HepG2 (cell line): ENCODE measurements at regions not wholly inside any gene's neighbourhood (a gene's known extent, or its start where the extent isn't known, plus 50 kb on each side); places are given as distances from the start of the nearest gene placed in this dataset.

ENCODE experiments used
- ATAC-seq: fragments of 200-7000 bp; cut with Tn5 transposase; 3 replicates; pipeline ENCODE4 v1.9.1; 2020; ENCODE audit warnings: mild to moderate bottlenecking, moderate library complexity
- BruUV-seq: library from RNA; stranded (reverse); fragments of 400-500 nt; replicated peaks from 2 replicates; lab custom pipeline; 2021; lab: Mats Ljungman, UMichigan
- CTCF ChIA-PET: fragments of 300-600 bp; formaldehyde crosslinking; extraction: SDS; loops from one replicate; lab custom pipeline; 2021; ENCODE audit warnings: low total read pairs, inconsistent platforms, low intra/inter-chr PET ratio; lab: Yijun Ruan, JAX
- POLR2A ChIA-PET: fragments of 350-600 bp; sonication (Branson Sonifier 250); formaldehyde crosslinking; loops from one replicate; lab custom pipeline; 2020; ENCODE audit warnings: antibody characterized with exemption, inconsistent platforms; lab: Yijun Ruan, JAX
- DNase-seq: peaks from one replicate; pipeline ENCODE4 v3.0.0-alpha.2; 2015; ENCODE audit warnings: low spot score
- FAIRE-seq: peaks from 3 replicates; lab custom pipeline; 2011; peaks lifted over from hg19 to GRCh38; lab: Jason Lieb, UNC
- H2AFZ ChIP-seq: one replicate; pipeline ENCODE4 v1.6.1; 2011; ENCODE audit warnings: low read length, inconsistent platforms
- H3K27ac ChIP-seq: fragments of 300-600 bp; 3 replicates; pipeline ENCODE4 v1.8.0; 2011; ENCODE audit warnings: mixed run types, mild to moderate bottlenecking, mixed read lengths, low read length, inconsistent platforms; ENCODE audit not compliant: insufficient read depth; ENCODE audit errors: extremely low read length
- H3K27me3 ChIP-seq, 2 experiments: fragments of 200-600 bp in 1 of 2; 2 replicates in 1 of 2; 3 replicates in 1 of 2; pipeline versions ENCODE4 v1.6.0 to v1.8.0; 2011; ENCODE audit warnings: low read length in 2 of 2, mild to moderate bottlenecking in 2 of 2, moderate library complexity in 2 of 2, inconsistent platforms in 1 of 2; ENCODE audit not compliant: insufficient read depth in 2 of 2, control insufficient read depth in 1 of 2
- H3K36me3 ChIP-seq, 2 experiments: fragments of 200-600 bp in 1 of 2; replicated peaks in 1 of 2; 2 replicates in 1 of 2; 3 replicates in 1 of 2; pipeline versions ENCODE4 v1.5.1 to v1.8.0; 2011; ENCODE audit warnings: low read length in 2 of 2, inconsistent platforms in 1 of 2; ENCODE audit not compliant: insufficient read depth in 2 of 2, control insufficient read depth in 1 of 2
- H3K4me1 ChIP-seq: 2 replicates; pipeline ENCODE4 v1.5.1; 2012; ENCODE audit warnings: low read length, inconsistent platforms; ENCODE audit not compliant: insufficient read depth
- H3K4me2 ChIP-seq: 2 replicates; pipeline ENCODE4 v1.6.0; 2011; ENCODE audit warnings: low read depth, low read length, inconsistent platforms
- H3K4me3 ChIP-seq, 3 experiments: fragments of 200-600 bp in 1 of 3; sonication (generic), shearing (Covaris generic) in 1 of 3; replicated peaks in 1 of 3; 2 replicates each; pipeline ENCODE4 v1.5.1; 2011 to 2016; ENCODE audit warnings: low read length in 3 of 3, inconsistent platforms in 2 of 3, low read depth in 2 of 3, mild to moderate bottlenecking in 2 of 3, control low read depth in 1 of 3, mixed read lengths in 1 of 3; ENCODE audit not compliant: insufficient read depth in 1 of 3
- H3K79me2 ChIP-seq: one replicate; pipeline ENCODE4 v1.6.1; 2011; ENCODE audit warnings: low read length, inconsistent platforms; ENCODE audit not compliant: insufficient read depth
- H3K9ac ChIP-seq: 2 replicates; pipeline ENCODE4 v1.6.0; 2011; ENCODE audit warnings: mild to moderate bottlenecking, low read depth, low read length, inconsistent platforms; ENCODE audit not compliant: insufficient read depth
- H3K9me3 ChIP-seq: 2 replicates; pipeline ENCODE4 v1.5.1; 2012; ENCODE audit warnings: mild to moderate bottlenecking, low read length
- H4K20me1 ChIP-seq: 2 replicates; pipeline ENCODE4 v1.6.0; 2011; ENCODE audit warnings: inconsistent platforms, mild to moderate bottlenecking, low read length, moderate library complexity; ENCODE audit not compliant: insufficient read depth
- CC2D1A ChIP-seq: sonication (generic); formaldehyde crosslinking; IDR thresholded peaks from 2 replicates; pipeline ENCODE4 v1.8.1; 2023; ENCODE audit warnings: mild to moderate bottlenecking, missing genetic modification reagents
- HCFC1 ChIP-seq: fragments of 150-350 bp; IDR thresholded peaks from 2 replicates; pipeline ENCODE4 v1.6.1; 2014; ENCODE audit warnings: low read depth, low read length
- MAF1 ChIP-seq: sonication (generic); formaldehyde crosslinking; IDR thresholded peaks from 2 replicates; pipeline ENCODE4 v1.5.0; 2020; ENCODE audit warnings: missing genetic modification reagents, borderline replicate concordance
- NKX3-1 ChIP-seq: sonication (generic); formaldehyde crosslinking; IDR thresholded peaks from 2 replicates; pipeline ENCODE4 v1.5.0; 2020; ENCODE audit warnings: missing genetic modification reagents
- PAF1 ChIP-seq: IDR thresholded peaks from 2 replicates; pipeline ENCODE4 v1.6.1; 2016; ENCODE audit warnings: missing genetic modification reagents, missing compliant biosample characterization
- PCBP1 ChIP-seq: fragments of 200-400 bp; formaldehyde crosslinking; IDR thresholded peaks from 2 replicates; pipeline ENCODE4 v1.6.1; 2017; ENCODE audit warnings: mild to moderate bottlenecking, low read depth, low read length, borderline replicate concordance
- PHB2 ChIP-seq: fragments of 450-650 bp; IDR thresholded peaks from 2 replicates; pipeline ENCODE4 v1.6.1; 2018; ENCODE audit not compliant: partially characterized antibody
- STAT6 ChIP-seq: sonication (generic); formaldehyde crosslinking; IDR thresholded peaks from 2 replicates; pipeline ENCODE4 v1.4.0; 2020; ENCODE audit warnings: missing genetic modification reagents, mild to moderate bottlenecking, borderline replicate concordance
- TGIF2 ChIP-seq: IDR thresholded peaks from 2 replicates; pipeline ENCODE4 v1.6.1; 2016; ENCODE audit warnings: control low read depth, missing compliant biosample characterization
- TP53 ChIP-seq: sonication (generic); formaldehyde crosslinking; conservative IDR thresholded peaks from 2 replicates; pipeline ENCODE4 v1.4.0; 2020; ENCODE audit warnings: missing genetic modification reagents
- ZNF10 ChIP-seq: sonication (generic); formaldehyde crosslinking; IDR thresholded peaks from 2 replicates; pipeline ENCODE4 v1.4.0; 2020; ENCODE audit warnings: mild to moderate bottlenecking, low read depth, missing genetic modification reagents, borderline replicate concordance
- ZNF136 ChIP-seq: sonication (generic); formaldehyde crosslinking; IDR thresholded peaks from 2 replicates; pipeline ENCODE4 v1.8.1; 2022; ENCODE audit warnings: low read depth, mild to moderate bottlenecking, moderate library complexity, missing genetic modification reagents
- ZNF138 ChIP-seq: sonication (generic); formaldehyde crosslinking; IDR thresholded peaks from 2 replicates; pipeline ENCODE4 v1.5.0; 2020; ENCODE audit warnings: mild to moderate bottlenecking, low read depth, missing genetic modification reagents
- ZNF317 ChIP-seq: sonication (generic); formaldehyde crosslinking; IDR thresholded peaks from 2 replicates; pipeline ENCODE4 v1.5.0; 2020; ENCODE audit warnings: mild to moderate bottlenecking, missing genetic modification reagents
- ZNF337 ChIP-seq: sonication (generic); formaldehyde crosslinking; IDR thresholded peaks from 2 replicates; pipeline ENCODE4 v1.5.1; 2020; ENCODE audit warnings: missing genetic modification reagents, low read depth, mild to moderate bottlenecking, borderline replicate concordance
- ZNF362 ChIP-seq: sonication (generic); formaldehyde crosslinking; IDR thresholded peaks from 2 replicates; pipeline ENCODE4 v1.4.0; 2020; ENCODE audit warnings: missing genetic modification reagents, mild to moderate bottlenecking, borderline replicate concordance
- ZSCAN21 ChIP-seq: sonication (generic); formaldehyde crosslinking; IDR thresholded peaks from 2 replicates; pipeline ENCODE4 v1.8.0; 2022; ENCODE audit warnings: mild to moderate bottlenecking, missing genetic modification reagents, moderate library complexity, borderline replicate concordance
- WGBS: methylation state at CpG from one replicate; pipeline ENCODE4 v1.1.6; 2017; ENCODE audit warnings: low lambda C conversion rate; 5-methylcytosine and 5-hydroxymethylcytosine counted together
- in situ Hi-C: cut with HindIII; loops from 2 replicates; pipeline ENCODE4 v1.10.0; 2017; ENCODE audit warnings: low pct_unique_long_range_greater_than_20kb; ENCODE audit not compliant: extremely low pct_ligation_motif_present
- intact Hi-C: fragments of 100-400 bp; cut with micrococcal nuclease; formaldehyde crosslinking; loops from one replicate; pipeline ENCODE4 v1.10.0; 2022; ENCODE audit not compliant: unreplicated experiment

- Histone ChIP-seq H3K36me3 (no peaks in the 10 kb centered on the region), H3K4me2 (no peak overlapping the region), H3K4me3 (no peak overlapping the region), H3K79me2 (no peaks in the 10 kb centered on the region), H3K27me3 (no peaks in the 10 kb centered on the region), H3K4me1 (no peaks in the 10 kb centered on the region), H2AFZ (no peak overlapping the region)
- CTCF ChIA-PET = no interaction called here
- intact Hi-C loops = no loop called here
- no peak for ATAC-seq
- TF ChIP-seq ZNF317 = no peak
- TF ChIP-seq ZNF10 (CRISPR knock-in tag) = no peak
- TF ChIP-seq ZSCAN21 = no peak
- TF ChIP-seq, all 625 proteins: peak for 0
- H3K9ac ChIP-seq = no peak overlapping the region
- no peaks in the 10 kb centered on the region for H4K20me1 ChIP-seq
- H3K9me3 ChIP-seq = no peaks in the 10 kb centered on the region
- no TSS peak for BruUV-seq
- FAIRE-seq (no peak), DNase-seq (no peak)
- POLR2A ChIA-PET = no interaction called here
- WGBS = 4% methylated on average over 2 of the region's 2 CpGs
- H3K27ac ChIP-seq = no peak overlapping the region
- in situ Hi-C loops = no loop called here
Observed at GRCh38 chr13:31595563-31595962, 143.8 kb upstream of the RXFP2 start.

GRCh38 chr13:31598990-31599389 is 140.3 kb upstream of the RXFP2 start:
- CTCF ChIA-PET = no interaction called here
- no peaks in the 10 kb centered on the region for H3K4me1 ChIP-seq
- H3K79me2 ChIP-seq = no peaks in the 10 kb centered on the region
- no peak for FAIRE-seq
- no peak overlapping the region for H3K27ac ChIP-seq
- in situ Hi-C loops = no loop called here
- no peaks in the 10 kb centered on the region for H3K9me3 ChIP-seq
- no peak overlapping the region for H3K4me3 ChIP-seq
- no peaks in the 10 kb centered on the region for H3K27me3 ChIP-seq
- DNase-seq = no peak
- no peak for ATAC-seq
- H4K20me1 ChIP-seq = no peaks in the 10 kb centered on the region
- H3K36me3 ChIP-seq = no peaks in the 10 kb centered on the region
- BruUV-seq = no TSS peak
- intact Hi-C loops = no loop called here
- WGBS = 28% methylated on average over 3 of the region's 3 CpGs
- H3K4me2 ChIP-seq = no peak overlapping the region
- POLR2A ChIA-PET = no interaction called here
- no peak overlapping the region for H3K9ac ChIP-seq
- H2AFZ ChIP-seq = no peak overlapping the region
- no peak for TF ChIP-seq TP53 (CRISPR knock-in tag)
- no peak for TF ChIP-seq NKX3-1
- no peak for TF ChIP-seq PCBP1
- no peak for TF ChIP-seq ZNF136 (CRISPR knock-in tag)
- TF ChIP-seq MAF1 (CRISPR knock-in tag) = no peak
- TF ChIP-seq TGIF2 = no peak
- no peak for TF ChIP-seq HCFC1
- no peak for TF ChIP-seq PHB2
- no peak for TF ChIP-seq ZNF362 (CRISPR knock-in tag)
- no peak for TF ChIP-seq ZNF337
- no peak for TF ChIP-seq CC2D1A (CRISPR knock-in tag)
- no peak for TF ChIP-seq STAT6 (CRISPR knock-in tag)
- no peak for TF ChIP-seq ZNF138
- no peak for TF ChIP-seq PAF1 (CRISPR knock-in tag)
